Natural killer cell (primary cell): ENCODE measurements at regions not wholly inside any gene's neighbourhood (a gene's known extent, or its start where the extent isn't known, plus 50 kb on each side); places are given as distances from the start of the nearest gene placed in this dataset.
"Not testable (repeated sequence)": the region's sequence is repeated elsewhere in the genome, so short reads cannot be mapped to it uniquely, and the experiment has no call there.

ENCODE experiments used
- ATAC-seq, 3 donors: fragments of 150-1000 bp in 2 of 3; fragments of 200-7000 bp in 1 of 3; cut with Tn5 transposase; 1 replicate in 1 of 3; 2 replicates in 2 of 3; pipeline ENCODE4 v1.10.0; 2021; ENCODE audit warnings: mild to moderate bottlenecking in 2 of 3, moderate library complexity in 2 of 3
- DNase-seq, 2 donors: peaks; one replicate each; pipeline versions ENCODE4 v3.0.0 to v3.0.0-alpha.2; 2013 to 2021; ENCODE audit warnings: mixed read lengths in 1 of 2
- H3K27ac ChIP-seq: one replicate; pipeline ENCODE4 v1.5.1; 2013; ENCODE audit warnings: mild to moderate bottlenecking, low read length
- H3K27me3 ChIP-seq: one replicate; pipeline ENCODE4 v1.6.1; 2013; ENCODE audit warnings: low read length; ENCODE audit not compliant: control insufficient read depth, insufficient read depth
- H3K36me3 ChIP-seq: one replicate; pipeline ENCODE4 v1.6.1; 2013; ENCODE audit warnings: low read length; ENCODE audit not compliant: control insufficient read depth, insufficient read depth
- H3K4me1 ChIP-seq: one replicate; pipeline ENCODE4 v1.6.1; 2013; ENCODE audit warnings: low read length; ENCODE audit not compliant: control insufficient read depth, insufficient read depth
- H3K4me3 ChIP-seq: one replicate; pipeline ENCODE4 v1.5.1; 2013; ENCODE audit warnings: low read length
- H3K9me3 ChIP-seq: one replicate; pipeline ENCODE4 v1.6.1; 2013; ENCODE audit warnings: low read length; ENCODE audit not compliant: control insufficient read depth, insufficient read depth
- H3K27ac Mint-ChIP-seq, 2 donors: one replicate each; pipeline ENCODE4 v1.8.0; 2022; ENCODE audit warnings: mild to moderate bottlenecking in 2 of 2, mixed read lengths in 2 of 2, moderate library complexity in 1 of 2
- H3K27me3 Mint-ChIP-seq, 2 donors: one replicate each; pipeline ENCODE4 v1.8.0; 2022; ENCODE audit warnings: low read depth in 2 of 2, mixed read lengths in 2 of 2
- H3K36me3 Mint-ChIP-seq: one replicate; pipeline ENCODE4 v1.8.0; 2022; ENCODE audit warnings: mixed read lengths
- H3K4me1 Mint-ChIP-seq, 2 donors: one replicate each; pipeline ENCODE4 v1.8.0; 2022; ENCODE audit warnings: mixed read lengths in 2 of 2
- H3K4me3 Mint-ChIP-seq: one replicate; pipeline ENCODE4 v1.8.0; 2022; ENCODE audit warnings: mild to moderate bottlenecking, moderate library complexity, mixed read lengths
- H3K9me3 Mint-ChIP-seq, 2 donors: one replicate each; pipeline ENCODE4 v1.8.0; 2022; ENCODE audit warnings: mixed read lengths in 2 of 2
- WGBS: methylation state at CpG from one replicate; pipeline ENCODE4 v1.1.7; 2013; ENCODE audit warnings: missing lambda C conversion rate; ENCODE audit not compliant: insufficient coverage; 5-methylcytosine and 5-hydroxymethylcytosine counted together
- intact Hi-C: fragments of 100-400 bp; cut with micrococcal nuclease; formaldehyde crosslinking; loops from one replicate; pipeline ENCODE4 v1.14.2; 2022
- TF ChIP-seq, protein P1 (sequence below): fragments of 200-600 bp; IDR thresholded peaks from one replicate; pipeline ENCODE4 v1.8.0; 2022; ENCODE audit warnings: antibody characterized with exemption

DNA sequence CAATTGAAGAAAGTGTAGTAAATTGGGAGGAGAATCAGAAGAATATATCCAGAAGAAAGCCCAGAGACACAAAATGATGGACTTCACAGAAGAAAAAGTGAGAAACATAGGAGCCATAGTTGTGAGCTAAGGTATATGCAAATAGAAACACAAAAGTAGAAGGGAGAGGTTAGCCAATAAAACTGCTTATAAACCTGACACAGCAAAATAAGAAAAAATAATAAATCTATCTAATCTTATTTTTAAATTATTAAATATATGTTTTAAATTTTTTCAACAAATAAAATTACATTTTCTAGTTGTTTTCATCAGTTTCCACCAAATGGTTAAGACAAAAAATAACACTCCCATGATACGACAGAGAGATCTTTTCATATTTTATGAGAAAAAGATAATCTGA lies 903.5 kb downstream of the DNAJB9 start:
- WGBS = no CpG with 5 or more reads among the region's 1 CpG
- Mint-ChIP-seq H3K27me3 (no peaks in the 10 kb centered on the region), H3K9me3 (peaks cover 16 to 20% of the 10 kb centered on the region in 2 donors), H3K27ac (no peak overlapping the region), H3K36me3 (no peaks in the 10 kb centered on the region), H3K4me1 (no peaks in the 10 kb centered on the region), H3K4me3 (no peak overlapping the region)
- H3K4me3 ChIP-seq = no peak overlapping the region
- TF ChIP-seq, protein P1, sequence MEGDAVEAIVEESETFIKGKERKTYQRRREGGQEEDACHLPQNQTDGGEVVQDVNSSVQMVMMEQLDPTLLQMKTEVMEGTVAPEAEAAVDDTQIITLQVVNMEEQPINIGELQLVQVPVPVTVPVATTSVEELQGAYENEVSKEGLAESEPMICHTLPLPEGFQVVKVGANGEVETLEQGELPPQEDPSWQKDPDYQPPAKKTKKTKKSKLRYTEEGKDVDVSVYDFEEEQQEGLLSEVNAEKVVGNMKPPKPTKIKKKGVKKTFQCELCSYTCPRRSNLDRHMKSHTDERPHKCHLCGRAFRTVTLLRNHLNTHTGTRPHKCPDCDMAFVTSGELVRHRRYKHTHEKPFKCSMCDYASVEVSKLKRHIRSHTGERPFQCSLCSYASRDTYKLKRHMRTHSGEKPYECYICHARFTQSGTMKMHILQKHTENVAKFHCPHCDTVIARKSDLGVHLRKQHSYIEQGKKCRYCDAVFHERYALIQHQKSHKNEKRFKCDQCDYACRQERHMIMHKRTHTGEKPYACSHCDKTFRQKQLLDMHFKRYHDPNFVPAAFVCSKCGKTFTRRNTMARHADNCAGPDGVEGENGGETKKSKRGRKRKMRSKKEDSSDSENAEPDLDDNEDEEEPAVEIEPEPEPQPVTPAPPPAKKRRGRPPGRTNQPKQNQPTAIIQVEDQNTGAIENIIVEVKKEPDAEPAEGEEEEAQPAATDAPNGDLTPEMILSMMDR = no peak
- intact Hi-C loops = no loop called here
- H3K4me1 ChIP-seq = no peaks in the 10 kb centered on the region
- H3K36me3 ChIP-seq = no peaks in the 10 kb centered on the region
- DNase-seq = no peak
- ATAC-seq = no peak
- no peaks in the 10 kb centered on the region for H3K27me3 ChIP-seq
- no peak overlapping the region for H3K27ac ChIP-seq
- peaks cover 3% of the 10 kb centered on the region for H3K9me3 ChIP-seq

DNA sequence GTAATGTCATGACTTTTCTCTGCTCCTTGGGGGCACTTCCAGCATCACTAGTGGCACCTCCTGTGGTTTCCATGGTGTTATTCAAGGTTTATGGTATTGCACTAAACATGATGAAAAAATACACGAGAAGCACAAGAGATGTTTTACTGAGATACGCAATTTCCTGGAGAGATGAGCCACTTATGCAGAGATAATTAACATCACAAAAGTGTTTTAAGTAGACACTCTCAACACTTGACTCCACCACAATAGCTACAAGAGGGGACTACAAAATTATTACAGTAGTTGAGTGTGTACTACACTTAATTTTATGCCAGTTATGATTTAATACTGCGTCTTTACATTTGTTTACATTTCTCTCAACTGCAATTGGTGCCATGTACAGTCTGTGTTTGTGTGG lies 906.7 kb downstream of the DNAJB9 start:
- Histone ChIP-seq H3K27ac (no peak overlapping the region), H3K27me3 (no peaks in the 10 kb centered on the region), H3K9me3 (no peaks in the 10 kb centered on the region), H3K36me3 (no peaks in the 10 kb centered on the region), H3K4me1 (no peaks in the 10 kb centered on the region), H3K4me3 (no peak overlapping the region)
- Mint-ChIP-seq H3K27me3 (no peaks in the 10 kb centered on the region), H3K4me3 (no peak overlapping the region), H3K4me1 (no peaks in the 10 kb centered on the region), H3K27ac (no peak overlapping the region), H3K9me3 (peaks cover 16 to 18% of the 10 kb centered on the region in 2 donors), H3K36me3 (no peaks in the 10 kb centered on the region)
- intact Hi-C loops = no loop called here
- DNase-seq (no peak), ATAC-seq (no peak)
- TF ChIP-seq, protein P1 = no peak
- 78% methylated on average over 2 of the region's 3 CpGs for WGBS

DNA sequence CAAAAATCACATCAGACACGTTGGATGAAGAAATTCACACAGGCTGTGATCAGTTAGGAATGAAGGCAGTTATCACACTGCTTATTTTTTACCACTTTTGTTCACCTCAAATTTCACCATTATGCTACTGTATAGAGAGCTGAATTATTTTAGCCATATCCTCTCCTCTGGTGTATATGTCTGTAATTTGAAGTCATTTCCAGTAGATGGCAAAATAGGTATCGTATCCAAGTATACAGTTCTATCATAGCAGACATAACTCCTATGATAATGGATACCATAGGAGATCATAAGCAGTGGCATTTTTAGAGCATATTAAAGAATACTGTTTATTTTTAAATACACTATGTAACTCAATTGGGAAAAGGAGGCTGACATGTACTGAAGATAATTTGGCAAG lies 909.7 kb downstream of the DNAJB9 start:
- no peaks in the 10 kb centered on the region for H3K4me1 ChIP-seq
- H3K4me3 Mint-ChIP-seq = no peak overlapping the region
- H3K27ac Mint-ChIP-seq = no peak overlapping the region
- H3K4me1 Mint-ChIP-seq = no peaks in the 10 kb centered on the region
- H3K27me3 ChIP-seq = no peaks in the 10 kb centered on the region
- intact Hi-C loops = no loop called here
- WGBS = 40% methylated on average over 1 of the region's 2 CpGs
- TF ChIP-seq, protein P1 = no peak
- no peak overlapping the region for H3K4me3 ChIP-seq
- H3K27me3 Mint-ChIP-seq = no peaks in the 10 kb centered on the region
- no peaks in the 10 kb centered on the region for H3K36me3 Mint-ChIP-seq
- no peaks in the 10 kb centered on the region for H3K36me3 ChIP-seq
- H3K9me3 ChIP-seq = no peaks in the 10 kb centered on the region
- H3K9me3 Mint-ChIP-seq = peaks cover 14 to 25% of the 10 kb centered on the region in 2 donors
- H3K27ac ChIP-seq = no peak overlapping the region
- ATAC-seq (no peak), DNase-seq (no peak)

DNA sequence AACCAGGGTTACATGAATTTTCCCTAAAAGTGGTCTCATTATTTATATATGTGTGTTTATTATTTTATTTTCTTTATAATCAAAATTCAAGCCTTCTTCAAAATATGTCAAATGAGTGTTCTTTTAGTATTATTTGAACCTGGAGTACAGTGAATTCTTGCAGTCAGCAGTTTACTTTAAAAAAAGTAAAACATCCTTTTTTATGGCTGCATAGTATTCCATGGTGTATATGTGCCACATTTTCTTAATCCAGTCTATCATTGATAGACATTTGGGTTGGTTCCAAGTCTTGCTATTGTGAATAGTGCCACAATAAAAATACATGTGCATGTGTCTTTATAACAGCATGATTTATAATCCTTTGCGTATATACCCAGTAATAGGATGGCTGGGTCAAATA lies 920.9 kb downstream of the DNAJB9 start:
- intact Hi-C loops, DNase-seq: not testable (repeated sequence)

More for the DNA sequence above, 920.9 kb downstream of the DNAJB9 start:
- not testable (repeated sequence) for H3K4me3 ChIP-seq, H3K4me1 ChIP-seq, H3K4me3 Mint-ChIP-seq, H3K27me3 ChIP-seq, H3K27me3 Mint-ChIP-seq, ATAC-seq, H3K27ac ChIP-seq, H3K9me3 ChIP-seq, H3K27ac Mint-ChIP-seq, H3K36me3 ChIP-seq, H3K36me3 Mint-ChIP-seq, H3K4me1 Mint-ChIP-seq
- H3K9me3 Mint-ChIP-seq = peaks cover 12 to 20% of the 10 kb centered on the region in 2 donors
- 100% methylated on average over 1 of the region's 1 CpG for WGBS
